ENCODE measurements at regions not wholly inside any gene's neighbourhood (a gene's known extent, or its start where the extent isn't known, plus 50 kb on each side); places are given as distances from the start of the nearest gene placed in this dataset.
"Not testable (repeated sequence)": the region's sequence is repeated elsewhere in the genome, so short reads cannot be mapped to it uniquely, and the experiment has no call there.

GRCh38 chr5:164152539-164152938 lies 647.1 kb downstream of the MAT2B start:
- H3K36me3 Mint-ChIP-seq; H3K4me1 Mint-ChIP-seq (ENCODE audit: low read depth); H3K4me3 Mint-ChIP-seq; H3K9me3 Mint-ChIP-seq (ENCODE audit: low read depth); H3K27me3 Mint-ChIP-seq; H3K27ac Mint-ChIP-seq: not testable (repeated sequence)

GRCh38 chr5:164153469-164154172 lies 648.2 kb downstream of the MAT2B start:
- H3K9me3 Mint-ChIP-seq (ENCODE audit: low read depth), result peaks cover 9% of the 10 kb centered on the region
- H3K36me3 Mint-ChIP-seq, result no peaks in the 10 kb centered on the region
- no peaks in the 10 kb centered on the region for H3K27me3 Mint-ChIP-seq
- no peak overlapping the region for H3K4me3 Mint-ChIP-seq
- no peak overlapping the region for H3K27ac Mint-ChIP-seq
- no peaks in the 10 kb centered on the region for H3K4me1 Mint-ChIP-seq (ENCODE audit: low read depth)

- no peaks in the 10 kb centered on the region for H3K27me3 Mint-ChIP-seq
- peaks cover 3% of the 10 kb centered on the region for H3K9me3 Mint-ChIP-seq (ENCODE audit: low read depth)
- no peak overlapping the region for H3K27ac Mint-ChIP-seq
- no peaks in the 10 kb centered on the region for H3K36me3 Mint-ChIP-seq
- no peaks in the 10 kb centered on the region for H3K4me1 Mint-ChIP-seq (ENCODE audit: low read depth)
- H3K4me3 Mint-ChIP-seq, result no peak overlapping the region
These were observed 665.4 kb downstream of the MAT2B start for GRCh38 chr5:164170814-164171213.

GRCh38 chr5:164175083-164175482 lies 669.7 kb downstream of the MAT2B start:
- Mint-ChIP-seq H3K9me3 (ENCODE audit: low read depth) (peaks cover 14% of the 10 kb centered on the region), H3K27me3 (no peaks in the 10 kb centered on the region), H3K4me1 (ENCODE audit: low read depth) (no peaks in the 10 kb centered on the region), H3K36me3 (no peaks in the 10 kb centered on the region), H3K27ac (no peak overlapping the region), H3K4me3 (no peak overlapping the region)

GRCh38 chr5:164179406-164179805 lies 674.0 kb downstream of the MAT2B start:
- Mint-ChIP-seq H3K36me3 (no peaks in the 10 kb centered on the region), H3K27ac (no peak overlapping the region), H3K4me3 (no peak overlapping the region), H3K4me1 (ENCODE audit: low read depth) (no peaks in the 10 kb centered on the region), H3K9me3 (ENCODE audit: low read depth) (peaks cover 14% of the 10 kb centered on the region), H3K27me3 (no peaks in the 10 kb centered on the region)

GRCh38 chr5:164181604-164182003 lies 676.2 kb downstream of the MAT2B start:
- Mint-ChIP-seq H3K9me3 (ENCODE audit: low read depth) (peaks cover 14% of the 10 kb centered on the region), H3K27me3 (no peaks in the 10 kb centered on the region), H3K4me3 (no peak overlapping the region), H3K4me1 (ENCODE audit: low read depth) (no peaks in the 10 kb centered on the region), H3K27ac (no peak overlapping the region), H3K36me3 (no peaks in the 10 kb centered on the region)

GRCh38 chr5:164184158-164184557 lies 678.7 kb downstream of the MAT2B start:
- Mint-ChIP-seq H3K36me3 (no peaks in the 10 kb centered on the region), H3K27me3 (no peaks in the 10 kb centered on the region), H3K4me3 (no peak overlapping the region), H3K9me3 (ENCODE audit: low read depth) (peaks cover 7% of the 10 kb centered on the region), H3K4me1 (ENCODE audit: low read depth) (no peaks in the 10 kb centered on the region), H3K27ac (no peak overlapping the region)

- Mint-ChIP-seq H3K36me3 (no peaks in the 10 kb centered on the region), H3K27me3 (no peaks in the 10 kb centered on the region), H3K4me3 (no peak overlapping the region), H3K9me3 (ENCODE audit: low read depth) (peaks cover 4% of the 10 kb centered on the region), H3K27ac (no peak overlapping the region), H3K4me1 (ENCODE audit: low read depth) (no peaks in the 10 kb centered on the region)
These were observed 679.6 kb downstream of the MAT2B start for GRCh38 chr5:164185000-164185399.

- Mint-ChIP-seq H3K27me3 (no peaks in the 10 kb centered on the region), H3K27ac (no peak overlapping the region), H3K36me3 (no peaks in the 10 kb centered on the region), H3K4me3 (no peak overlapping the region), H3K9me3 (ENCODE audit: low read depth) (peaks cover 1% of the 10 kb centered on the region), H3K4me1 (ENCODE audit: low read depth) (no peaks in the 10 kb centered on the region)
These were observed 681.1 kb downstream of the MAT2B start for GRCh38 chr5:164186550-164186949.

GRCh38 chr5:164187785-164188184 lies 682.4 kb downstream of the MAT2B start:
- H3K27ac Mint-ChIP-seq, result no peak overlapping the region
- H3K9me3 Mint-ChIP-seq (ENCODE audit: low read depth), result no peaks in the 10 kb centered on the region
- no peaks in the 10 kb centered on the region for H3K36me3 Mint-ChIP-seq
- no peaks in the 10 kb centered on the region for H3K4me1 Mint-ChIP-seq (ENCODE audit: low read depth)
- no peak overlapping the region for H3K4me3 Mint-ChIP-seq
- H3K27me3 Mint-ChIP-seq, result no peaks in the 10 kb centered on the region

GRCh38 chr5:164188733-164189148 lies 683.3 kb downstream of the MAT2B start:
- no peak overlapping the region for H3K27ac Mint-ChIP-seq
- no peaks in the 10 kb centered on the region for H3K36me3 Mint-ChIP-seq
- no peaks in the 10 kb centered on the region for H3K27me3 Mint-ChIP-seq
- no peaks in the 10 kb centered on the region for H3K9me3 Mint-ChIP-seq (ENCODE audit: low read depth)
- no peak overlapping the region for H3K4me3 Mint-ChIP-seq
- H3K4me1 Mint-ChIP-seq (ENCODE audit: low read depth), result no peaks in the 10 kb centered on the region

- H3K9me3 Mint-ChIP-seq (ENCODE audit: low read depth), result no peaks in the 10 kb centered on the region
- no peak overlapping the region for H3K4me3 Mint-ChIP-seq
- H3K27me3 Mint-ChIP-seq, result no peaks in the 10 kb centered on the region
- H3K4me1 Mint-ChIP-seq (ENCODE audit: low read depth), result no peaks in the 10 kb centered on the region
- H3K27ac Mint-ChIP-seq, result no peak overlapping the region
- H3K36me3 Mint-ChIP-seq, result no peaks in the 10 kb centered on the region
These were observed 685.8 kb downstream of the MAT2B start for GRCh38 chr5:164191240-164191639.

- Mint-ChIP-seq H3K27me3 (no peaks in the 10 kb centered on the region), H3K36me3 (no peaks in the 10 kb centered on the region), H3K4me1 (ENCODE audit: low read depth) (no peaks in the 10 kb centered on the region), H3K4me3 (no peak overlapping the region), H3K27ac (no peak overlapping the region), H3K9me3 (ENCODE audit: low read depth) (no peaks in the 10 kb centered on the region)
These were observed 696.9 kb downstream of the MAT2B start for GRCh38 chr5:164202338-164202737.

- H3K4me3 Mint-ChIP-seq, result no peak overlapping the region
- no peaks in the 10 kb centered on the region for H3K27me3 Mint-ChIP-seq
These were observed 698.3 kb downstream of the MAT2B start for GRCh38 chr5:164203581-164204225.

GRCh38 chr5:164204338-164204946 lies 699.0 kb downstream of the MAT2B start:
- Mint-ChIP-seq H3K36me3 (no peaks in the 10 kb centered on the region), H3K4me3 (no peak overlapping the region), H3K27me3 (no peaks in the 10 kb centered on the region), H3K27ac (no peak overlapping the region), H3K4me1 (ENCODE audit: low read depth) (no peaks in the 10 kb centered on the region), H3K9me3 (ENCODE audit: low read depth) (peaks cover 3% of the 10 kb centered on the region)

More at GRCh38 chr5:164203581-164204225, 698.3 kb downstream of the MAT2B start:
- Mint-ChIP-seq H3K36me3 (no peaks in the 10 kb centered on the region), H3K27ac (no peak overlapping the region), H3K4me1 (ENCODE audit: low read depth) (no peaks in the 10 kb centered on the region), H3K9me3 (ENCODE audit: low read depth) (peaks cover 3% of the 10 kb centered on the region)
